HAP-1 (cell line): ENCODE measurements at regions not wholly inside any gene's neighbourhood (a gene's known extent, or its start where the extent isn't known, plus 50 kb on each side); places are given as distances from the start of the nearest gene placed in this dataset.

Experiments
- DNase-seq, 2 experiments: peaks; one replicate each; pipeline ENCODE4 v3.0.0-alpha.2; 2016 to 2020; ENCODE audit warnings: low spot score in 2 of 2
- H3K27me3 ChIP-seq: fragments of 250-450 bp; sonication (Bioruptor Pico); 2 replicates; pipeline ENCODE4 v1.5.1; 2020; ENCODE audit warnings: low read depth, mild to moderate bottlenecking, moderate library complexity
- H3K36me3 ChIP-seq: fragments of 250-450 bp; sonication (Bioruptor Pico); replicated peaks from 2 replicates; pipeline ENCODE4 v1.5.1; 2020; ENCODE audit warnings: mild to moderate bottlenecking
- H3K4me1 ChIP-seq: fragments of 250-450 bp; sonication (Bioruptor Pico); 2 replicates; pipeline ENCODE4 v1.5.1; 2020; ENCODE audit warnings: mild to moderate bottlenecking
- H3K4me3 ChIP-seq: fragments of 250-450 bp; sonication (Bioruptor Pico); 2 replicates; pipeline ENCODE4 v1.5.1; 2020; ENCODE audit warnings: mild to moderate bottlenecking, moderate library complexity
- H3K9me3 ChIP-seq: fragments of 250-450 bp; sonication (Bioruptor Pico); 2 replicates; pipeline ENCODE4 v1.5.1; 2020; ENCODE audit warnings: mild to moderate bottlenecking, moderate library complexity
- in situ Hi-C: fragments of 300-500 bp; cut with MboI; formaldehyde crosslinking; loops from 3 replicates; pipeline ENCODE4 v1.14.3; 2020; ENCODE audit warnings: low sequenced_read_pairs, inconsistent platforms, mixed read lengths

- Histone ChIP-seq H3K9me3 (no peaks in the 10 kb centered on the region), H3K4me1 (no peaks in the 10 kb centered on the region), H3K27me3 (no peaks in the 10 kb centered on the region), H3K4me3 (no peak overlapping the region), H3K36me3 (no peaks in the 10 kb centered on the region)
- DNase-seq = no peak
- in situ Hi-C loops = no loop called here
Observed at GRCh38 chr4:36944232-36944631, 300.3 kb upstream of the NWD2 start.

DNA sequence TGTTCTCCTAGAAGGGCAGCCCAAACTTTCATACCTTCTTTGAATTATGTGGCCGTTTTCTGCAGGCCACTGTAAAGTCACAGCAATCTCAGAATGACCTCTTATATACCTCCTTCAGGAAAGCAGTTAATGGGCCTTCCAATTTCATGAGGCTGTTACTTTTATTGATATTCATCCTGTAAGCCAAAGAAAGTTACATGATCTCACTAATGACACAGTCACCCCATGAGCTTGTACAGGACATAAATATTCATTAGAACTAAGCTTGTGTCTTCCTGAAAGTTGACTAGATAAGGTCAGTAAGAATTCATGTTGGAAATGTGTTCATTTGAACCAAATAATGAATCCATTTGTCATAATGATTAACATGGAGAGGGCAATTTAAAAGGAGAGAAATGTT is 283.1 kb upstream of the NWD2 start:
- no peak overlapping the region for H3K4me3 ChIP-seq
- in situ Hi-C loops = no loop called here
- H3K9me3 ChIP-seq = no peaks in the 10 kb centered on the region
- H3K36me3 ChIP-seq = no peaks in the 10 kb centered on the region
- no peaks in the 10 kb centered on the region for H3K27me3 ChIP-seq
- no peaks in the 10 kb centered on the region for H3K4me1 ChIP-seq
- DNase-seq = no peak

DNA sequence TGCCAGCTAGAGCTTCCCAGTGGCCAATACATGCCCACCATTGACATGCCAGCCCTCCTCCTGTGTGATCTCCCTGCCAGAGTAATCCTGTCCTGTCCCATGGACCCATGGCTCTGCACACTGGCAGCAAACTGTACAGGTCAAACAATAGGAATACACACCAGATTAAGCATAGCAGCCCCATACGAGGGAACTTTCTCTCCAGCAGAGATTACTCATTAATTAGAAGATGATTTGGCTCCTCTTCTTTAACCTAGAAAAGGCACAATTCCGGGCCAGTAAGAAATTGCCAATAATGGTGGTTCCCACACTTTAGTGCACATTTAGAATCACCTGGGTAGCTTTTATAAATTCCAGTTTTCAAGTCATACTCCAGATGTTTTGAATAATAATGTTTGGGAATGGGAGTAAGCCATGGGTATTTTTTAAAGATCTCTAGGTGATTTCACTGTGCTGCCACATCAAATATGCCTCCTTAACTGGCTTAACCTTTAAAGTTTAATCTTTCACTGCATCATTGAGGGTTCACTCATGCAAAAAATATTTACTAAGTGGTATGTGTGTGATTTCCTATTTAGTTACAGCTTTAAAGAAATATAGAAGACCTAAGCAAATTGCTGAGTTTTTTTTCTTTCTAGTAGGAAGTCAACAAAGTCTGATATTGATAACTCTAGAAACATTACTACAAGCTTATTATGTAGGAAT is 277.6 kb upstream of the NWD2 start:
- Histone ChIP-seq H3K4me1 (no peaks in the 10 kb centered on the region), H3K27me3 (no peaks in the 10 kb centered on the region), H3K9me3 (no peaks in the 10 kb centered on the region), H3K4me3 (no peak overlapping the region), H3K36me3 (no peaks in the 10 kb centered on the region)
- no peak for DNase-seq
- in situ Hi-C loops = no loop called here

DNA sequence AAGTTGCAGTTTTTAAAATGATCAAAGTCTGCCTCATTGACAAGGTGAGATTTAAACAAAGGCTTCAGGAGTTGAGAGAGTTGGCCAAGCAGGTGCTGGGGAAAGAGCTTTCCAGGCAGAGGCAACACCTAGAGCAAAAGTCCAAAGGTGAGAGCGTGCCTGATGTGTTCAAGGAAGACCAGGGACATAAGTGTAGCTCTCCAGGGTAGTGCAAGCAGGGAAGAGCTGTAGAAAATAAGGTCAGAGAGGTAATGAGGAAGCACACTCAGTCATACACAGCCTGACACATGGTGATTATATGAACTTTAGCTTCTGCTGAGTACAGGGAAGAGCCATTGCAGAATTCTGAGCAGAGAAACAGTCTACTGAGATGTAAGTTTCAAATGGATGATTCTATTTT is 265.0 kb upstream of the NWD2 start:
- Histone ChIP-seq H3K4me3 (no peak overlapping the region), H3K36me3 (no peaks in the 10 kb centered on the region), H3K9me3 (no peaks in the 10 kb centered on the region), H3K4me1 (no peaks in the 10 kb centered on the region), H3K27me3 (no peaks in the 10 kb centered on the region)
- no peak for DNase-seq
- in situ Hi-C loops = no loop called here

- in situ Hi-C loops = no loop called here
- no peaks in the 10 kb centered on the region for H3K36me3 ChIP-seq
- no peaks in the 10 kb centered on the region for H3K9me3 ChIP-seq
- no peak overlapping the region for H3K4me3 ChIP-seq
- H3K27me3 ChIP-seq = no peaks in the 10 kb centered on the region
- no peaks in the 10 kb centered on the region for H3K4me1 ChIP-seq
- no peak for DNase-seq
Observed at GRCh38 chr4:36990128-36990872, 254.2 kb upstream of the NWD2 start.

GRCh38 chr4:36997727-36998126 is 246.8 kb upstream of the NWD2 start:
- no peaks in the 10 kb centered on the region; the same call in 1 of the 2 replicates for H3K4me1 ChIP-seq
- H3K9me3 ChIP-seq = no peaks in the 10 kb centered on the region
- H3K36me3 ChIP-seq = no peaks in the 10 kb centered on the region
- DNase-seq = no peak
- in situ Hi-C loops = no loop called here
- H3K27me3 ChIP-seq = no peaks in the 10 kb centered on the region
- H3K4me3 ChIP-seq = no peak overlapping the region

DNA sequence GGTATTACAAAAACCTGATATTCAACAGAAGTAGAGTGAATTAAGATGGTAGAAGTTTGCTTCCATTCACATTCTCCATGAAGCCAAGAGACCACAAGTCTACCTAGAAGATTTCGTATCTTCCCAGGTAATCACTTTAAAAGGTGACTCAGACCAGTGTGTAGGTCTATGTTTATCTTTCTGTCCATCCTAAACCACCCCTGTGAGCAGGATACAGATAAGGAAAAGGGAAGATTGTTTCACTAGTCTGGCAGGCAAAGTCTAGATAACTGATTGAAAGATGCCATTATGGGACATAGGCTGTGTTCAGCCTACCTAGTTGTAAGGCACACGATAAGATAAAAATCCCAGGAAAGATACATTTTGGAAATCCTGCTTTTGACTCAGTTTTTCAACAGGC is 244.3 kb upstream of the NWD2 start:
- in situ Hi-C loops = no loop called here
- no peaks in the 10 kb centered on the region; the same call in 1 of the 2 replicates for H3K4me1 ChIP-seq

DNA sequence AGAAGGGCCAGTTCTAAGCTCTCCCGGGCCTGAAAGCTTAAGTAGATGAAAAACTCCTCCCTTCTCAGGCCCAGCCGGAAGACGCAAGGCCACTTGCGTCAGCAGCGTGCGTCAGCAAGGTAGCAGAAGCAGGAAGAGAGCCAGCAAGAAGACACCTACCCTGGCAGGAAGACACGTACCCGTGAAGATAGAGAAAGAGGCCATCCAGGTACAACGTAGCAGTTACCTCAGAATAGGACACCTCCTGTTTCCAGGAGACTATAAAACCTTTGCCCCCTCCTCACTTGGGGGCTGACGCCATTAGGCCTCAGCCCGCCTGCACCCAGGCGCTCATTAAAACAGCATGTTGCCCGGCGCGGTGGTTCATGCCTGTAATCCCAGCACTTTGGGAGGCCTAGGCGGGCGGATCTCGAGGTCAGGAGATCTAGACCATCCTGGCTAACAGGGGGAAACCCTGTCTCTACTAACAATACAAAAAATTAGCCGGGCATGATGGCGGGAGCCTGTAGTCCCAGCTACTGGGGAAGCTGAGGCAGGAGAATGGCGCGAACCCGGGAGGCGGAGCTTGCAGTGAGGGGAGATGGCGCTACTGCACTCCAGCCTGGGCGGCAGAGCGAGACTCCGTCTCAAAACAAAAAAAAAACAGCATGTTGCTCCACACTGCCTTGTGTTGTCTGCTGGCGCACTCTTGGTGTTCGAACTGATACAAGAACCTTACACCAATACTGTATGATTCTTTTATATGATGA is 242.7 kb upstream of the NWD2 start:
- in situ Hi-C loops = no loop called here
- H3K4me3 ChIP-seq = no peak overlapping the region
- H3K4me1 ChIP-seq = no peaks in the 10 kb centered on the region; the same call in 1 of the 2 replicates
- no peaks in the 10 kb centered on the region for H3K27me3 ChIP-seq
- no peak for DNase-seq
- H3K9me3 ChIP-seq = no peaks in the 10 kb centered on the region
- no peaks in the 10 kb centered on the region for H3K36me3 ChIP-seq

More for the DNA sequence above, 244.3 kb upstream of the NWD2 start:
- no peak for DNase-seq
- no peaks in the 10 kb centered on the region for H3K36me3 ChIP-seq
- H3K4me3 ChIP-seq = no peak overlapping the region
- H3K27me3 ChIP-seq = no peaks in the 10 kb centered on the region
- no peaks in the 10 kb centered on the region for H3K9me3 ChIP-seq

DNA sequence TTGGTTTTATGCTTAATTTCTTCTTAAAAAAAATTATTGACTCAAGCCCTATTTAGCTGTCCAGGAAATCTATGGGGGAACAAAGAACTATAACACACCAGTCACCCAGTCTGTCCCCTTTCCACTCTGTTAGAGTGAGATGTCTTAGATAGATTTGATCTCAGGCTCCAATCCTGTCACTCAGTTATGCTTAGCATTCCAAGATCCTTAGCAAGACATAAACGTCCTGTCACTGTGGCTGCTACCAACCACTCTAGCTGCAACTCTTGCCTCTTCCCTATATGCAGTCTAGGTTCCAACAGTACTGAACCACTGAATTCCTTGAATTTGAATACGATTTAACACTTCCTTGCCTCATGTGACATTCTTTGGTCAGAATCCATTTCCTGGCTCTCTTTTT is 241.9 kb upstream of the NWD2 start:
- no peak overlapping the region for H3K4me3 ChIP-seq
- H3K9me3 ChIP-seq = no peaks in the 10 kb centered on the region
- no peaks in the 10 kb centered on the region for H3K36me3 ChIP-seq
- no peak for DNase-seq
- no peaks in the 10 kb centered on the region; the same call in 1 of the 2 replicates for H3K4me1 ChIP-seq
- in situ Hi-C loops = no loop called here
- no peaks in the 10 kb centered on the region for H3K27me3 ChIP-seq

- Histone ChIP-seq H3K27me3 (no peaks in the 10 kb centered on the region), H3K4me1 (no peaks in the 10 kb centered on the region), H3K4me3 (no peak overlapping the region), H3K36me3 (no peaks in the 10 kb centered on the region), H3K9me3 (no peaks in the 10 kb centered on the region)
- in situ Hi-C loops = no loop called here
- DNase-seq = no peak
Observed at GRCh38 chr4:37008199-37008598, 236.3 kb upstream of the NWD2 start.

DNA sequence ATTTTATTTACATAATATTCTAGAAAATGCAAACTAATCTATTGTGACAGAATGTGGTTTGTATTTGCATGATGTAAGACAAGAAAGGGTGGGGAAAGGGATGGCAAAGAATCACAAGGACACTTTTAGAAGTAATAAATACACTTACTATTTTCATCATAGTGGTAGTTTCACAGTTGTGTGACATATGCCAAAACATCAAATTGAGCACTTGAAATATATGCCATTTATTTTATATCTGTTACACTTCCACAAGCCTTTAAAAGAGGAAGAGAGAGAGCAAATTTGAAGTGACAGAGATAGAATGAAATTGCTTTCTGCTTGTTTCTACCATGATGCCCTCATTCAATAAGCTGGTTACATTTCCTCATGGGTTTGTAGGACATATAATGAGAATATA is 230.0 kb upstream of the NWD2 start:
- no peaks in the 10 kb centered on the region for H3K9me3 ChIP-seq
- H3K4me3 ChIP-seq = no peak overlapping the region
- no peak for DNase-seq
- in situ Hi-C loops = no loop called here
- no peaks in the 10 kb centered on the region for H3K4me1 ChIP-seq
- no peaks in the 10 kb centered on the region for H3K36me3 ChIP-seq
- H3K27me3 ChIP-seq = no peaks in the 10 kb centered on the region

DNA sequence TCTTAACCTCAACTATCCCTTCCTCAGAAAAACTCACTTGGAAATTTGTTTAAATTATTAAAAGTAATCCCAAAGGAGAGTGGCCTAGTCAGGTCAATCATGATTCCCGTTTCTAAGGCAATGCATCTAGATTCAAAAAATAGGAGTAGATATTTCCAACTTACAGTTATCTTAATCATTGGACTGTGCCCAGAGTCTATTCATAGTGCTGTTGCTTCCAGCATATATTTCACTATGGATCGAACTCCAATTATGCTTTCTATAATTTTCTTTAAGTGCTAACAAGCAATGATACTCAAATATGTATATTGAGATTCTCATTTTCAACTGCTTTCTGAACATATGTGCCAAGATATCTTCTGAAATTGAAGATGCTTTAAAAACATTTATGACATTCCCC is 229.2 kb upstream of the NWD2 start:
- no peaks in the 10 kb centered on the region for H3K4me1 ChIP-seq
- in situ Hi-C loops = no loop called here
- no peaks in the 10 kb centered on the region for H3K9me3 ChIP-seq
- no peak for DNase-seq
- H3K27me3 ChIP-seq = no peaks in the 10 kb centered on the region
- no peaks in the 10 kb centered on the region for H3K36me3 ChIP-seq
- H3K4me3 ChIP-seq = no peak overlapping the region

DNA sequence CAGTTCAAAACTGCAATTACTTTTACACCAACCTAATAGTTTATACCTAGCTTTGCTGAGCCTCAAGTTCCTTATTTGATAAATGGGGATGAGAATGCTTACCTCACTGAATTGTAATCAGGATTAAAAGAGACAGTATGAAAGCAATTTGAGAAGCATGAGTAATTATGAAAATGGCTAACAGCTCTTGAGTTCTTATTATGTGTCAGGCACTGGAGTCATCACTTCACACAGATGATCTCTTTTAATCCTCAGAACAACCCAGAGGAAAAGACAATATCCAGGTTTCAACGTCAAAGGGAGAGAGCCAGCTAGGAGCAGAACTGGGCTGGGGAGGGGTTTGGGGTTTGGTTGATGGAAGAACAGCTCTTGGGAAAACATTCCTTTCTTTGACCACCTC is 221.0 kb upstream of the NWD2 start:
- no peaks in the 10 kb centered on the region for H3K4me1 ChIP-seq
- in situ Hi-C loops = no loop called here
- DNase-seq = no peak
- no peak overlapping the region for H3K4me3 ChIP-seq
- H3K27me3 ChIP-seq = no peaks in the 10 kb centered on the region
- H3K9me3 ChIP-seq = no peaks in the 10 kb centered on the region
- H3K36me3 ChIP-seq = no peaks in the 10 kb centered on the region

- Histone ChIP-seq H3K9me3 (no peaks in the 10 kb centered on the region), H3K4me3 (no peak overlapping the region), H3K27me3 (no peaks in the 10 kb centered on the region), H3K4me1 (no peaks in the 10 kb centered on the region), H3K36me3 (no peaks in the 10 kb centered on the region)
- in situ Hi-C loops = no loop called here
- no peak for DNase-seq
Observed at GRCh38 chr4:37023996-37024395, 220.5 kb upstream of the NWD2 start.
